BLaER1 treated with 17β-estradiol and CSF1 and Interleukin-3, amounts not matched to agents 10 nM and 100 nM (cell line): ENCODE measurements at regions not wholly inside any gene's neighbourhood (a gene's known extent, or its start where the extent isn't known, plus 50 kb on each side); places are given as distances from the start of the nearest gene placed in this dataset.

Experiments
- H3K27ac ChIP-seq, 11 experiments: shearing (Covaris generic); formaldehyde crosslinking; 2 replicates each; pipeline ENCODE4 v1.8.1; 2022
- H3K27me3 ChIP-seq, 11 experiments: shearing (Covaris generic); formaldehyde crosslinking; 2 replicates each; pipeline ENCODE4 v1.8.1; 2022
- H3K36me3 ChIP-seq, 11 experiments: shearing (Covaris generic); formaldehyde crosslinking; 2 replicates each; pipeline ENCODE4 v1.8.1; 2022
- H3K4me1 ChIP-seq, 10 experiments: shearing (Covaris generic); formaldehyde crosslinking; 2 replicates each; pipeline ENCODE4 v1.8.1; 2022
- H3K4me2 ChIP-seq, 11 experiments: shearing (Covaris generic); formaldehyde crosslinking; 2 replicates each; pipeline ENCODE4 v1.8.1; 2022
- H3K4me3 ChIP-seq, 10 experiments: shearing (Covaris generic); formaldehyde crosslinking; 2 replicates each; pipeline ENCODE4 v1.8.1; 2022
- H3K9ac ChIP-seq, 11 experiments: shearing (Covaris generic); formaldehyde crosslinking; 2 replicates each; pipeline ENCODE4 v1.8.1; 2022
- H3K9me3 ChIP-seq, 11 experiments: shearing (Covaris generic); formaldehyde crosslinking; replicated peaks in 1 of 11; 2 replicates each; pipeline ENCODE4 v1.8.1; 2022
- H4K20me1 ChIP-seq, 11 experiments: shearing (Covaris generic); formaldehyde crosslinking; 2 replicates each; pipeline ENCODE4 v1.8.1; 2022
- Cebpa-rat ChIP-seq, 11 experiments: shearing (Covaris generic); IDR thresholded peaks; 2 replicates each; pipeline ENCODE4 v1.8.1; 2022

GRCh38 chr16:85262558-85263238, 150.4 kb upstream of the CIBAR2 start:
- Histone ChIP-seq H3K27me3 (peaks cover 0 to 71% (median 0%) of the 10 kb centered on the region in 11 experiments; a peak in 7 of 22 replicates), H3K36me3 (no peaks in the 10 kb centered on the region), H3K27ac (peak overlapping the region in 6 of 11 experiments; percentile 14 to 81 (median 72); a peak in 10 of 22 replicates), H4K20me1 (peaks cover 0 to 55% (median 0%) of the 10 kb centered on the region in 11 experiments; a peak in 6 of 22 replicates), H3K4me1 (peaks cover 63 to 100% (median 98%) of the 10 kb centered on the region in 10 experiments), H3K4me3 (no peak overlapping the region), H3K9me3 (no peaks in the 10 kb centered on the region), H3K9ac (peak overlapping the region in 5 of 11 experiments; percentile 3 to 78 (median 70); a peak in 10 of 22 replicates), H3K4me2 (peak overlapping the region; percentile 51 to 99 (median 93))
- TF ChIP-seq Cebpa-rat (IDR thresholded peaks at IDR 0.05) = peak in 7 of 11 experiments; percentile 14 to 96 (median 86); a peak in 9 of 22 replicates

- H3K4me2 ChIP-seq = peak overlapping the region in 10 of 11 experiments; percentile 28 to 99 (median 94); a peak in 17 of 22 replicates
- H4K20me1 ChIP-seq = peaks cover 0 to 52% (median 0%) of the 10 kb centered on the region in 11 experiments; a peak in 6 of 22 replicates
- peaks cover 0 to 66% (median 0%) of the 10 kb centered on the region in 11 experiments; a peak in 7 of 22 replicates for H3K27me3 ChIP-seq
- H3K9ac ChIP-seq = peak overlapping the region in 4 of 11 experiments; percentile 17 to 78 (median 71); a peak in 5 of 22 replicates
- no peak overlapping the region for H3K4me3 ChIP-seq
- peak overlapping the region in 5 of 11 experiments; percentile 6 to 81 (median 78); a peak in 9 of 22 replicates for H3K27ac ChIP-seq
- no peak for TF ChIP-seq Cebpa-rat (IDR thresholded peaks at IDR 0.05)
- H3K36me3 ChIP-seq = no peaks in the 10 kb centered on the region
- H3K9me3 ChIP-seq = no peaks in the 10 kb centered on the region
- peaks cover 63 to 100% (median 93%) of the 10 kb centered on the region in 10 experiments for H3K4me1 ChIP-seq
These were observed 150.9 kb upstream of the CIBAR2 start for GRCh38 chr16:85263239-85263585.

- H3K27ac ChIP-seq = peak overlapping the region in 2 of 11 experiments; percentile 78 to 80; a peak in 1 of 22 replicates
- peaks cover 47 to 97% (median 77%) of the 10 kb centered on the region in 10 experiments for H3K4me1 ChIP-seq
- no peak overlapping the region for H3K4me3 ChIP-seq
- no peak for TF ChIP-seq Cebpa-rat (IDR thresholded peaks at IDR 0.05)
- peak overlapping the region in 8 of 11 experiments; percentile 5 to 99 (median 92); a peak in 13 of 22 replicates for H3K4me2 ChIP-seq
- H3K9me3 ChIP-seq = no peaks in the 10 kb centered on the region
- peaks cover 0 to 44% (median 0%) of the 10 kb centered on the region in 11 experiments; a peak in 4 of 22 replicates for H4K20me1 ChIP-seq
- H3K9ac ChIP-seq = peak overlapping the region in 1 of 11 experiments; percentile 14; a peak in 1 of 22 replicates
- H3K36me3 ChIP-seq = no peaks in the 10 kb centered on the region
- H3K27me3 ChIP-seq = peaks cover 0 to 50% (median 0%) of the 10 kb centered on the region in 11 experiments; a peak in 7 of 22 replicates
These were observed 152.5 kb upstream of the CIBAR2 start for GRCh38 chr16:85264752-85265151.

GRCh38 chr16:85265161-85265784, 153.0 kb upstream of the CIBAR2 start:
- Histone ChIP-seq H3K4me1 (peaks cover 44 to 97% (median 72%) of the 10 kb centered on the region in 10 experiments), H3K36me3 (no peaks in the 10 kb centered on the region), H4K20me1 (peaks cover 0 to 44% (median 0%) of the 10 kb centered on the region in 11 experiments; a peak in 4 of 22 replicates)

GRCh38 chr16:85265810-85266209, 153.5 kb upstream of the CIBAR2 start:
- Histone ChIP-seq H3K36me3 (no peaks in the 10 kb centered on the region), H3K9ac (peak overlapping the region in 3 of 11 experiments; percentile 5 to 27 (median 24); a peak in 2 of 22 replicates), H3K4me1 (peaks cover 41 to 94% (median 68%) of the 10 kb centered on the region in 10 experiments), H3K27ac (peak overlapping the region in 2 of 11 experiments; percentile 3 to 36; a peak in 3 of 22 replicates), H3K4me3 (no peak overlapping the region), H4K20me1 (peaks cover 0 to 45% (median 0%) of the 10 kb centered on the region in 11 experiments; a peak in 4 of 22 replicates), H3K4me2 (peak overlapping the region in 8 of 11 experiments; percentile 33 to 99 (median 92); a peak in 17 of 22 replicates), H3K9me3 (no peaks in the 10 kb centered on the region), H3K27me3 (peaks cover 0 to 46% (median 0%) of the 10 kb centered on the region in 11 experiments; a peak in 7 of 22 replicates)
- no peak for TF ChIP-seq Cebpa-rat (IDR thresholded peaks at IDR 0.05)

More at GRCh38 chr16:85265161-85265784, 153.0 kb upstream of the CIBAR2 start:
- Histone ChIP-seq H3K9me3 (no peaks in the 10 kb centered on the region), H3K9ac (peak overlapping the region in 3 of 11 experiments; percentile 5 to 27 (median 24); a peak in 2 of 22 replicates), H3K27me3 (peaks cover 0 to 46% (median 0%) of the 10 kb centered on the region in 11 experiments; a peak in 7 of 22 replicates), H3K27ac (peak overlapping the region in 2 of 11 experiments; percentile 3 to 36; a peak in 3 of 22 replicates), H3K4me2 (peak overlapping the region; percentile 5 to 99 (median 77); a peak in 18 of 22 replicates), H3K4me3 (no peak overlapping the region)
- TF ChIP-seq Cebpa-rat (IDR thresholded peaks at IDR 0.05) = no peak

GRCh38 chr16:85266857-85267256, 154.6 kb upstream of the CIBAR2 start:
- H3K4me1 ChIP-seq = peaks cover 31 to 94% (median 68%) of the 10 kb centered on the region in 10 experiments
- H3K9me3 ChIP-seq = no peaks in the 10 kb centered on the region
- H3K36me3 ChIP-seq = no peaks in the 10 kb centered on the region
- peak overlapping the region in 10 of 11 experiments; percentile 31 to 99 (median 83); a peak in 19 of 22 replicates for H3K4me2 ChIP-seq
- no peak overlapping the region for H3K4me3 ChIP-seq
- peaks cover 0 to 53% (median 0%) of the 10 kb centered on the region in 11 experiments; a peak in 4 of 22 replicates for H4K20me1 ChIP-seq
- H3K27me3 ChIP-seq = peaks cover 0 to 46% (median 6%) of the 10 kb centered on the region in 11 experiments; a peak in 18 of 22 replicates
- peak overlapping the region in 6 of 11 experiments; percentile 1 to 44 (median 26); a peak in 5 of 22 replicates for H3K9ac ChIP-seq
- no peak for TF ChIP-seq Cebpa-rat (IDR thresholded peaks at IDR 0.05)
- peak overlapping the region in 2 of 11 experiments; percentile 2 to 14; a peak in 2 of 22 replicates for H3K27ac ChIP-seq

- no peak for TF ChIP-seq Cebpa-rat (IDR thresholded peaks at IDR 0.05)
- peaks cover 5 to 46% (median 12%) of the 10 kb centered on the region in 11 experiments for H3K27me3 ChIP-seq
- peaks cover 0 to 59% (median 0%) of the 10 kb centered on the region in 11 experiments; a peak in 4 of 22 replicates for H4K20me1 ChIP-seq
- no peak overlapping the region for H3K27ac ChIP-seq
- no peak overlapping the region for H3K4me3 ChIP-seq
- H3K9me3 ChIP-seq = no peaks in the 10 kb centered on the region
- H3K9ac ChIP-seq = peak overlapping the region in 1 of 11 experiments; percentile 44; a peak in 2 of 22 replicates
- peak overlapping the region in 10 of 11 experiments; percentile 31 to 99 (median 83); a peak in 15 of 22 replicates for H3K4me2 ChIP-seq
- peaks cover 25 to 94% (median 65%) of the 10 kb centered on the region in 10 experiments for H3K4me1 ChIP-seq
- no peaks in the 10 kb centered on the region for H3K36me3 ChIP-seq
These were observed 155.2 kb upstream of the CIBAR2 start for GRCh38 chr16:85267414-85267945.

GRCh38 chr16:85269165-85269564, 156.9 kb upstream of the CIBAR2 start:
- Histone ChIP-seq H3K27ac (no peak overlapping the region), H3K27me3 (peaks cover 14 to 40% (median 21%) of the 10 kb centered on the region in 11 experiments; a peak in 21 of 22 replicates), H3K4me1 (peaks cover 12 to 82% (median 48%) of the 10 kb centered on the region in 10 experiments; a peak in 19 of 20 replicates), H3K4me3 (no peak overlapping the region), H4K20me1 (peaks cover 0 to 55% (median 0%) of the 10 kb centered on the region in 11 experiments; a peak in 4 of 22 replicates), H3K9me3 (no peaks in the 10 kb centered on the region), H3K36me3 (no peaks in the 10 kb centered on the region), H3K9ac (no peak overlapping the region), H3K4me2 (no peak overlapping the region)
- no peak for TF ChIP-seq Cebpa-rat (IDR thresholded peaks at IDR 0.05)
